HCT116 (cell line): ENCODE measurements at regions not wholly inside any gene's neighbourhood (a gene's known extent, or its start where the extent isn't known, plus 50 kb on each side); places are given as distances from the start of the nearest gene placed in this dataset.

Experiments
- ATAC-seq: fragments of 200-7000 bp; cut with Tn5 transposase; 2 replicates; pipeline ENCODE4 v1.9.1; 2020; ENCODE audit warnings: mild to moderate bottlenecking, moderate library complexity
- BruUV-seq: library from RNA; stranded (reverse); fragments of 400-500 nt; replicated peaks from 2 replicates; lab custom pipeline; 2021; lab: Mats Ljungman, UMichigan
- CTCF ChIA-PET: fragments of 300-600 bp; sonication (Branson Sonifier 250); formaldehyde crosslinking; loops from one replicate; lab custom pipeline; 2021; ENCODE audit warnings: antibody characterized with exemption; lab: Charles Lee
- POLR2A ChIA-PET: fragments of 300-600, 350-600 bp; sonication (Branson Sonifier 250); formaldehyde crosslinking; loops from one replicate; lab custom pipeline; 2021; ENCODE audit warnings: antibody characterized with exemption; lab: Charles Lee
- RAD21 ChIA-PET, 2 experiments: fragments of 300-600 bp; sonication (Branson Sonifier 250); formaldehyde crosslinking; loops; one replicate each; lab custom pipeline; 2023; ENCODE audit warnings: low total read pairs in 2 of 2; ENCODE audit not compliant: uncharacterized antibody in 2 of 2, unreplicated experiment in 2 of 2, low non-redundant PET in 1 of 2; lab: Charles Lee
- DNase-seq: peaks from one replicate; pipeline ENCODE4 v3.0.0-alpha.2; 2010; ENCODE audit warnings: low read depth, low spot score
- H2AFZ ChIP-seq: fragments of 200-600 bp; shearing (Covaris generic), sonication (generic); 2 replicates; pipeline ENCODE4 v1.6.1; 2017; ENCODE audit warnings: low read depth, mixed run types, mixed read lengths, antibody characterized with exemption, low read length; ENCODE audit not compliant: poor library complexity, severe bottlenecking
- H3K27ac ChIP-seq: 2 replicates; pipeline ENCODE4 v1.5.1; 2012; ENCODE audit warnings: low read depth, low read length
- H3K27me3 ChIP-seq: fragments of 200-600 bp; sonication (generic); 2 replicates; pipeline ENCODE4 v1.6.1; 2016; ENCODE audit warnings: mixed run types, low read length, mixed read lengths; ENCODE audit not compliant: insufficient read depth
- H3K36me3 ChIP-seq, 2 experiments: fragments of 200-500 bp in 1 of 2; fragments of 200-600 bp in 1 of 2; sonication (Bioruptor generic) in 1 of 2; sonication (generic) in 1 of 2; 2 replicates each; pipeline versions ENCODE4 v1.5.1 to v1.6.1; 2014 to 2016; ENCODE audit warnings: low read length in 2 of 2, inconsistent platforms in 1 of 2, mixed read lengths in 1 of 2, mixed run types in 1 of 2; ENCODE audit not compliant: insufficient read depth in 2 of 2, control insufficient read depth in 1 of 2
- H3K4me1 ChIP-seq, 2 experiments: fragments of 200-600 bp in 1 of 2; sonication (generic) in 1 of 2; 2 replicates each; pipeline versions ENCODE4 v1.5.1 to v1.6.1; 2012 to 2017; ENCODE audit warnings: low read length in 2 of 2, inconsistent platforms in 1 of 2, mild to moderate bottlenecking in 1 of 2, mixed read lengths in 1 of 2, mixed run types in 1 of 2, moderate library complexity in 1 of 2; ENCODE audit not compliant: insufficient read depth in 2 of 2, control insufficient read depth in 1 of 2
- H3K4me2 ChIP-seq: fragments of 200-600 bp; sonication (generic); 2 replicates; pipeline ENCODE4 v1.6.1; 2017; ENCODE audit warnings: mixed run types, low read length, mixed read lengths
- H3K4me3 ChIP-seq, 2 experiments: fragments of 200-600 bp in 1 of 2; sonication (generic) in 1 of 2; replicated peaks in 1 of 2; 2 replicates each; pipeline ENCODE4 v1.5.1; 2011 to 2016; ENCODE audit warnings: low read length in 2 of 2, control low read depth in 1 of 2, low read depth in 1 of 2, mild to moderate bottlenecking in 1 of 2, mixed read lengths in 1 of 2, mixed run types in 1 of 2
- H3K79me2 ChIP-seq: fragments of 200-600 bp; sonication (generic); 2 replicates; pipeline ENCODE4 v1.6.1; 2017; ENCODE audit warnings: mild to moderate bottlenecking, mixed run types, low read length, moderate library complexity, mixed read lengths; ENCODE audit not compliant: insufficient read depth
- H3K9ac ChIP-seq: fragments of 200-600 bp; sonication (generic); 2 replicates; pipeline ENCODE4 v1.6.1; 2016; ENCODE audit warnings: low read length, mixed read lengths
- H3K9me2 ChIP-seq: fragments of 200-600 bp; sonication (generic), shearing (Covaris generic); 2 replicates; pipeline ENCODE4 v1.6.1; 2017; ENCODE audit warnings: mixed run types, mild to moderate bottlenecking, moderate library complexity; ENCODE audit not compliant: insufficient read depth
- H3K9me3 ChIP-seq, 2 experiments: fragments of 200-500 bp in 1 of 2; fragments of 200-600 bp in 1 of 2; sonication (Bioruptor generic) in 1 of 2; sonication (generic) in 1 of 2; 2 replicates each; pipeline ENCODE4 v1.6.1; 2014 to 2017; ENCODE audit warnings: low read length in 2 of 2, mixed read lengths in 2 of 2, inconsistent platforms in 1 of 2, low read depth in 1 of 2, mild to moderate bottlenecking in 1 of 2, mixed run types in 1 of 2, moderate library complexity in 1 of 2; ENCODE audit not compliant: control insufficient read depth in 1 of 2, insufficient read depth in 1 of 2
- H4K20me1 ChIP-seq: fragments of 200-600 bp; sonication (generic), shearing (Covaris generic); 2 replicates; pipeline ENCODE4 v1.6.1; 2017; ENCODE audit warnings: mixed run types, mild to moderate bottlenecking, moderate library complexity; ENCODE audit not compliant: insufficient read depth
- CEBPB ChIP-seq: IDR thresholded peaks from 2 replicates; pipeline ENCODE4 v1.6.1; 2012; ENCODE audit warnings: low read depth
- ELF1 ChIP-seq: IDR thresholded peaks from 2 replicates; pipeline ENCODE4 v1.6.1; 2012; ENCODE audit warnings: low read depth, borderline replicate concordance
- EZH2 ChIP-seq: fragments of 200-600 bp; sonication (generic); IDR thresholded peaks from 2 replicates; pipeline ENCODE4 v1.6.1; 2017; ENCODE audit warnings: antibody characterized with exemption, mixed run types
- EZH2phosphoT487 ChIP-seq: fragments of 200-600 bp; IDR thresholded peaks from 2 replicates; pipeline ENCODE4 v1.6.1; 2018; ENCODE audit warnings: antibody characterized with exemption, borderline replicate concordance
- JUND ChIP-seq: IDR thresholded peaks from 2 replicates; pipeline ENCODE4 v1.6.1; 2012
- SP1 ChIP-seq: IDR thresholded peaks from 2 replicates; pipeline ENCODE4 v1.6.1; 2012; ENCODE audit warnings: low read depth
- SRF ChIP-seq: IDR thresholded peaks from 2 replicates; pipeline ENCODE4 v1.6.1; 2012; ENCODE audit warnings: low read depth
- YY1 ChIP-seq: IDR thresholded peaks from 2 replicates; pipeline ENCODE4 v1.6.1; 2011; ENCODE audit warnings: low read length, low read depth, moderate library complexity, mild to moderate bottlenecking; ENCODE audit not compliant: insufficient replicate concordance; ENCODE audit errors: extremely low read depth
- intact Hi-C: fragments of 100-400 bp; cut with micrococcal nuclease; formaldehyde crosslinking; loops from 2 replicates; pipeline ENCODE4 v1.10.0; 2022
- TF ChIP-seq, protein P1 (sequence below): IDR thresholded peaks from 2 replicates; pipeline ENCODE4 v1.6.1; 2012
- TF ChIP-seq, protein P2 (sequence below): IDR thresholded peaks from 2 replicates; pipeline ENCODE4 v1.6.1; 2012
- TF ChIP-seq, protein P3 (sequence below): IDR thresholded peaks from 2 replicates; pipeline ENCODE4 v1.6.1; 2011; ENCODE audit warnings: mild to moderate bottlenecking, low read length, moderate library complexity; ENCODE audit not compliant: insufficient replicate concordance; ENCODE audit errors: extremely low read depth
- TF ChIP-seq, protein P4 (sequence below): IDR thresholded peaks from 2 replicates; pipeline ENCODE4 v1.6.1; 2012; ENCODE audit warnings: low read depth

DNA sequence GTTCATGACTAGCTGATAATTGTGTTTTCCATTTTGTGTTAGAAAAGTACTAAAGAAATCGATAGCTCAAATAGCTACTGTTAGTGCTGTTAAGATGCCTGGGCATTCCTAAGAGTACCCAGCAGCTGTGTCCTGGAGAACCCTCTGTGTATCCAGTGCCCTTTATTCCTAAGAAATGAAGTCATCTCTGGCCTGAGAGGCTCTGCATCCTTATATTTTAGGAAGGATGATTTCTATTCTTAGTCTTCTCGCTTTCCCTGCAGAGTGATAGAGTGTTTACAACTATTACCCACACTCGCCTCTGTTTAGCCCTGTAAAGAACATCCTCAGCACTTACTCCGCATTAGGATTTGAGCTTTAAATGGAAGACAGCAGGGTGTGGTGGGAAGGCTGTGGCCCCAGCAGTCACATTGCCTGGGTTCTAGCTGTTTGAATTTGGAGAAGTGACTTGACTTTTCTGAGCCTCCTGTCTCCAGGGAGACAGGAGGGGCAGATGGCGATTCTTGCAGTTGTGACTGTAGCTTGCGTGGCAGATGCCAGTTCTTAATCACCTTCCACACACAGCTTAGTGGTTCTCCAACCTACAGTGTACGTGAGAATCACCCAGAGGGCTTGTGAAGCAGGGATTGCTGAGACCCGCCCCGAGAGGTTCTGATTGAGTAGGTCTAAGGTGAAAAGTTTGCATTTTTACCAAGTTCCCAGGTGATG, 177.2 kb upstream of the PITX1 start:
- H3K4me3 ChIP-seq: no peak overlapping the region
- peaks cover 11 to 18% of the 10 kb centered on the region in 2 experiments for H3K4me1 ChIP-seq
- intact Hi-C loops: no loop called here
- ChIA-PET CTCF (no interaction called here), POLR2A (no interaction called here), RAD21 (no interaction called here)
- H3K9ac ChIP-seq: no peak overlapping the region
- no peak overlapping the region for H2AFZ ChIP-seq
- no peak overlapping the region for H3K4me2 ChIP-seq
- H3K36me3 ChIP-seq: no peaks in the 10 kb centered on the region
- ATAC-seq (no peak), DNase-seq (no peak)
- TF ChIP-seq, protein P1, sequence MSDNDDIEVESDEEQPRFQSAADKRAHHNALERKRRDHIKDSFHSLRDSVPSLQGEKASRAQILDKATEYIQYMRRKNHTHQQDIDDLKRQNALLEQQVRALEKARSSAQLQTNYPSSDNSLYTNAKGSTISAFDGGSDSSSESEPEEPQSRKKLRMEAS: no peak
- TF ChIP-seq SP1: no peak
- TF ChIP-seq CEBPB: no peak
- TF ChIP-seq EZH2phosphoT487: no peak
- no peak for TF ChIP-seq JUND
- TF ChIP-seq SRF: no peak
- TF ChIP-seq, protein P2, sequence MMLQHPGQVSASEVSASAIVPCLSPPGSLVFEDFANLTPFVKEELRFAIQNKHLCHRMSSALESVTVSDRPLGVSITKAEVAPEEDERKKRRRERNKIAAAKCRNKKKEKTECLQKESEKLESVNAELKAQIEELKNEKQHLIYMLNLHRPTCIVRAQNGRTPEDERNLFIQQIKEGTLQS: no peak
- TF ChIP-seq, protein P3, sequence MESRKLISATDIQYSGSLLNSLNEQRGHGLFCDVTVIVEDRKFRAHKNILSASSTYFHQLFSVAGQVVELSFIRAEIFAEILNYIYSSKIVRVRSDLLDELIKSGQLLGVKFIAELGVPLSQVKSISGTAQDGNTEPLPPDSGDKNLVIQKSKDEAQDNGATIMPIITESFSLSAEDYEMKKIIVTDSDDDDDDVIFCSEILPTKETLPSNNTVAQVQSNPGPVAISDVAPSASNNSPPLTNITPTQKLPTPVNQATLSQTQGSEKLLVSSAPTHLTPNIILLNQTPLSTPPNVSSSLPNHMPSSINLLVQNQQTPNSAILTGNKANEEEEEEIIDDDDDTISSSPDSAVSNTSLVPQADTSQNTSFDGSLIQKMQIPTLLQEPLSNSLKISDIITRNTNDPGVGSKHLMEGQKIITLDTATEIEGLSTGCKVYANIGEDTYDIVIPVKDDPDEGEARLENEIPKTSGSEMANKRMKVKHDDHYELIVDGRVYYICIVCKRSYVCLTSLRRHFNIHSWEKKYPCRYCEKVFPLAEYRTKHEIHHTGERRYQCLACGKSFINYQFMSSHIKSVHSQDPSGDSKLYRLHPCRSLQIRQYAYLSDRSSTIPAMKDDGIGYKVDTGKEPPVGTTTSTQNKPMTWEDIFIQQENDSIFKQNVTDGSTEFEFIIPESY: no peak
- TF ChIP-seq YY1: no peak
- TF ChIP-seq ELF1: no peak
- TF ChIP-seq, protein P4, sequence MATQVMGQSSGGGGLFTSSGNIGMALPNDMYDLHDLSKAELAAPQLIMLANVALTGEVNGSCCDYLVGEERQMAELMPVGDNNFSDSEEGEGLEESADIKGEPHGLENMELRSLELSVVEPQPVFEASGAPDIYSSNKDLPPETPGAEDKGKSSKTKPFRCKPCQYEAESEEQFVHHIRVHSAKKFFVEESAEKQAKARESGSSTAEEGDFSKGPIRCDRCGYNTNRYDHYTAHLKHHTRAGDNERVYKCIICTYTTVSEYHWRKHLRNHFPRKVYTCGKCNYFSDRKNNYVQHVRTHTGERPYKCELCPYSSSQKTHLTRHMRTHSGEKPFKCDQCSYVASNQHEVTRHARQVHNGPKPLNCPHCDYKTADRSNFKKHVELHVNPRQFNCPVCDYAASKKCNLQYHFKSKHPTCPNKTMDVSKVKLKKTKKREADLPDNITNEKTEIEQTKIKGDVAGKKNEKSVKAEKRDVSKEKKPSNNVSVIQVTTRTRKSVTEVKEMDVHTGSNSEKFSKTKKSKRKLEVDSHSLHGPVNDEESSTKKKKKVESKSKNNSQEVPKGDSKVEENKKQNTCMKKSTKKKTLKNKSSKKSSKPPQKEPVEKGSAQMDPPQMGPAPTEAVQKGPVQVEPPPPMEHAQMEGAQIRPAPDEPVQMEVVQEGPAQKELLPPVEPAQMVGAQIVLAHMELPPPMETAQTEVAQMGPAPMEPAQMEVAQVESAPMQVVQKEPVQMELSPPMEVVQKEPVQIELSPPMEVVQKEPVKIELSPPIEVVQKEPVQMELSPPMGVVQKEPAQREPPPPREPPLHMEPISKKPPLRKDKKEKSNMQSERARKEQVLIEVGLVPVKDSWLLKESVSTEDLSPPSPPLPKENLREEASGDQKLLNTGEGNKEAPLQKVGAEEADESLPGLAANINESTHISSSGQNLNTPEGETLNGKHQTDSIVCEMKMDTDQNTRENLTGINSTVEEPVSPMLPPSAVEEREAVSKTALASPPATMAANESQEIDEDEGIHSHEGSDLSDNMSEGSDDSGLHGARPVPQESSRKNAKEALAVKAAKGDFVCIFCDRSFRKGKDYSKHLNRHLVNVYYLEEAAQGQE: no peak
- no peak for TF ChIP-seq EZH2
- no peak overlapping the region for H3K27ac ChIP-seq
- no peaks in the 10 kb centered on the region for H3K9me2 ChIP-seq
- H3K79me2 ChIP-seq: no peaks in the 10 kb centered on the region
- H4K20me1 ChIP-seq: no peaks in the 10 kb centered on the region
- H3K27me3 ChIP-seq: no peaks in the 10 kb centered on the region
- H3K9me3 ChIP-seq: no peaks in the 10 kb centered on the region
- BruUV-seq: no TSS peak
